HG03097 (cell line): ENCODE measurements at regions not wholly inside any gene's neighbourhood (a gene's known extent, or its start where the extent isn't known, plus 50 kb on each side); places are given as distances from the start of the nearest gene placed in this dataset.
"Not testable (repeated sequence)": the region's sequence is repeated elsewhere in the genome, so short reads cannot be mapped to it uniquely, and the experiment has no call there.

Source experiments
- ATAC-seq: cut with Tn5 transposase; IDR thresholded peaks from one replicate; pipeline ENCODE4 v1.9.1; 2021; ENCODE audit not compliant: unreplicated experiment, low FRiP score

- no peak for ATAC-seq
These were observed 148.6 kb downstream of the RBMX2 start for GRCh38 chrX:130550351-130550750.

- no peak for ATAC-seq
These were observed 150.8 kb downstream of the RBMX2 start for GRCh38 chrX:130552444-130553073.

GRCh38 chrX:130555341-130555740, 153.6 kb downstream of the RBMX2 start:
- ATAC-seq = no peak

- ATAC-seq = no peak
These were observed 154.0 kb downstream of the RBMX2 start for GRCh38 chrX:130555757-130556156.

- no peak for ATAC-seq
These were observed 155.2 kb downstream of the RBMX2 start for GRCh38 chrX:130556951-130557350.

GRCh38 chrX:130560544-130560943, 158.8 kb downstream of the RBMX2 start:
- no peak for ATAC-seq

- ATAC-seq = no peak
These were observed 160.1 kb downstream of the RBMX2 start for GRCh38 chrX:130561930-130562329.

- ATAC-seq = peak; percentile 88
These were observed 161.7 kb downstream of the RBMX2 start for GRCh38 chrX:130563476-130563875.

- no peak for ATAC-seq
These were observed 164.4 kb downstream of the RBMX2 start for GRCh38 chrX:130566028-130566683.

- ATAC-seq = not testable (repeated sequence)
These were observed 171.2 kb downstream of the RBMX2 start for GRCh38 chrX:130573030-130573429.
